ENCODE measurements at regions not wholly inside any gene's neighbourhood (a gene's known extent, or its start where the extent isn't known, plus 50 kb on each side); places are given as distances from the start of the nearest gene placed in this dataset.

- in situ Hi-C loops (cut with MboI; ENCODE audit: low pct_unique_long_range_greater_than_20kb, low sequenced_read_pairs), result no loop called here
- no peak for DNase-seq
Observed at GRCh38 chr2:56502616-56503015, 318.8 kb downstream of the CCDC85A start.

- no peak for DNase-seq
- in situ Hi-C loops (cut with MboI; ENCODE audit: low pct_unique_long_range_greater_than_20kb, low sequenced_read_pairs), result no loop called here
Observed at GRCh38 chr2:56505885-56506284, 322.1 kb downstream of the CCDC85A start.

- in situ Hi-C loops (cut with MboI; ENCODE audit: low pct_unique_long_range_greater_than_20kb, low sequenced_read_pairs), result no loop called here
- no peak for DNase-seq
Observed at GRCh38 chr2:56508662-56509061, 324.9 kb downstream of the CCDC85A start.

- in situ Hi-C loops (cut with MboI; ENCODE audit: low pct_unique_long_range_greater_than_20kb, low sequenced_read_pairs), result no loop called here
- no peak for DNase-seq
Observed at GRCh38 chr2:56510610-56511009, 326.8 kb downstream of the CCDC85A start.

- DNase-seq, result no peak
- in situ Hi-C loops (cut with MboI; ENCODE audit: low pct_unique_long_range_greater_than_20kb, low sequenced_read_pairs), result no loop called here
Observed at GRCh38 chr2:56515399-56515798, 331.6 kb downstream of the CCDC85A start.

- in situ Hi-C loops (cut with MboI; ENCODE audit: low pct_unique_long_range_greater_than_20kb, low sequenced_read_pairs), result no loop called here
- DNase-seq, result no peak
Observed at GRCh38 chr2:56519806-56520205, 336.0 kb downstream of the CCDC85A start.

- no peak for DNase-seq
- in situ Hi-C loops (cut with MboI; ENCODE audit: low pct_unique_long_range_greater_than_20kb, low sequenced_read_pairs), result no loop called here
Observed at GRCh38 chr2:56522605-56523089, 338.9 kb downstream of the CCDC85A start.

- DNase-seq, result no peak
- in situ Hi-C loops (cut with MboI; ENCODE audit: low pct_unique_long_range_greater_than_20kb, low sequenced_read_pairs), result no loop called here
Observed at GRCh38 chr2:56523816-56524215, 340.0 kb downstream of the CCDC85A start.

- DNase-seq, result no peak
- in situ Hi-C loops (cut with MboI; ENCODE audit: low pct_unique_long_range_greater_than_20kb, low sequenced_read_pairs), result no loop called here
Observed at GRCh38 chr2:56531668-56532420, 348.1 kb downstream of the CCDC85A start.

- in situ Hi-C loops (cut with MboI; ENCODE audit: low pct_unique_long_range_greater_than_20kb, low sequenced_read_pairs), result no loop called here
- DNase-seq, result no peak
Observed at GRCh38 chr2:56534321-56534720, 350.5 kb downstream of the CCDC85A start.

GRCh38 chr2:56537756-56538155 is 354.0 kb downstream of the CCDC85A start:
- in situ Hi-C loops (cut with MboI; ENCODE audit: low pct_unique_long_range_greater_than_20kb, low sequenced_read_pairs), result no loop called here
- no peak for DNase-seq

- in situ Hi-C loops (cut with MboI; ENCODE audit: low pct_unique_long_range_greater_than_20kb, low sequenced_read_pairs), result no loop called here
- DNase-seq, result no peak
Observed at GRCh38 chr2:56539618-56540017, 355.8 kb downstream of the CCDC85A start.

GRCh38 chr2:56540467-56540866 is 356.7 kb downstream of the CCDC85A start:
- in situ Hi-C loops (cut with MboI; ENCODE audit: low pct_unique_long_range_greater_than_20kb, low sequenced_read_pairs), result no loop called here
- no peak for DNase-seq

GRCh38 chr2:56540916-56541315 is 357.1 kb downstream of the CCDC85A start:
- DNase-seq, result no peak
- in situ Hi-C loops (cut with MboI; ENCODE audit: low pct_unique_long_range_greater_than_20kb, low sequenced_read_pairs), result no loop called here

GRCh38 chr2:56542213-56542612 is 358.4 kb downstream of the CCDC85A start:
- in situ Hi-C loops (cut with MboI; ENCODE audit: low pct_unique_long_range_greater_than_20kb, low sequenced_read_pairs), result no loop called here
- no peak for DNase-seq

GRCh38 chr2:56565143-56565542 is 381.4 kb downstream of the CCDC85A start:
- in situ Hi-C loops (cut with MboI; ENCODE audit: low pct_unique_long_range_greater_than_20kb, low sequenced_read_pairs), result no loop called here
- DNase-seq, result no peak

- no peak for DNase-seq
- in situ Hi-C loops (cut with MboI; ENCODE audit: low pct_unique_long_range_greater_than_20kb, low sequenced_read_pairs), result no loop called here
Observed at GRCh38 chr2:56571074-56571473, 387.3 kb downstream of the CCDC85A start.

GRCh38 chr2:56576001-56576400 is 392.2 kb downstream of the CCDC85A start:
- no peak for DNase-seq
- in situ Hi-C loops (cut with MboI; ENCODE audit: low pct_unique_long_range_greater_than_20kb, low sequenced_read_pairs), result no loop called here

- in situ Hi-C loops (cut with MboI; ENCODE audit: low pct_unique_long_range_greater_than_20kb, low sequenced_read_pairs), result no loop called here
Observed at GRCh38 chr2:56580242-56580641, 396.5 kb downstream of the CCDC85A start.

GRCh38 chr2:56582570-56582969 is 398.8 kb downstream of the CCDC85A start:
- in situ Hi-C loops (cut with MboI; ENCODE audit: low pct_unique_long_range_greater_than_20kb, low sequenced_read_pairs), result no loop called here
- DNase-seq, result no peak

More at GRCh38 chr2:56580242-56580641, 396.5 kb downstream of the CCDC85A start:
- no peak for DNase-seq

- DNase-seq, result no peak
- in situ Hi-C loops (cut with MboI; ENCODE audit: low pct_unique_long_range_greater_than_20kb, low sequenced_read_pairs), result no loop called here
Observed at GRCh38 chr2:56583796-56584315, 400.1 kb downstream of the CCDC85A start.
